ENCODE measurements at regions not wholly inside any gene's neighbourhood (a gene's known extent, or its start where the extent isn't known, plus 50 kb on each side); places are given as distances from the start of the nearest gene placed in this dataset.

- TF ChIP-seq EZH2 (IDR thresholded peaks at IDR 0.05; ENCODE audit: borderline replicate concordance, low read length) (no peak), CTCF (IDR thresholded peaks at IDR 0.05; ENCODE audit: low read length) (no peak)
- no peak overlapping the region for H3K4me2 ChIP-seq (ENCODE audit: low read length)
- no peaks in the 10 kb centered on the region for H3K9me2 ChIP-seq (ENCODE audit: low read depth, low read length)
- no peak overlapping the region for H3K9ac ChIP-seq (ENCODE audit: low read length)
- no peak overlapping the region for H3K27ac ChIP-seq (ENCODE audit: low read depth, low read length, poor library complexity, severe bottlenecking)
- no peak overlapping the region for H3K4me3 ChIP-seq (ENCODE audit: low read depth, low read length, poor library complexity, severe bottlenecking)
- H3K27me3 ChIP-seq (ENCODE audit: insufficient read depth, low read length), result no peaks in the 10 kb centered on the region
- no peaks in the 10 kb centered on the region for H4K20me1 ChIP-seq (ENCODE audit: insufficient read depth, low read length)
- no peaks in the 10 kb centered on the region for H3K4me1 ChIP-seq (ENCODE audit: insufficient read depth, low read length, severe bottlenecking)
- H3F3A ChIP-seq (ENCODE audit: insufficient read depth, low read length), result no peaks in the 10 kb centered on the region
- no peaks in the 10 kb centered on the region for H3K36me3 ChIP-seq (ENCODE audit: insufficient read depth, low read length)
- H2AFZ ChIP-seq (ENCODE audit: low read length), result no peak overlapping the region
- no peaks in the 10 kb centered on the region for H3K79me2 ChIP-seq (ENCODE audit: insufficient read depth, low read length)
- no peaks in the 10 kb centered on the region for H3K9me3 ChIP-seq (ENCODE audit: low read length)
Measured at GRCh38 chr12:125696054-125696453, 630.8 kb downstream of the AACS start.

GRCh38 chr12:125704803-125705202 lies 639.6 kb downstream of the AACS start:
- no peak for TF ChIP-seq EZH2 (IDR thresholded peaks at IDR 0.05; ENCODE audit: borderline replicate concordance, low read length)
- TF ChIP-seq CTCF (IDR thresholded peaks at IDR 0.05; ENCODE audit: low read length), result no peak
- H3K9me3 ChIP-seq (ENCODE audit: low read length), result no peaks in the 10 kb centered on the region
- no peak overlapping the region for H2AFZ ChIP-seq (ENCODE audit: low read length)
- H4K20me1 ChIP-seq (ENCODE audit: insufficient read depth, low read length), result no peaks in the 10 kb centered on the region
- H3F3A ChIP-seq (ENCODE audit: insufficient read depth, low read length), result no peaks in the 10 kb centered on the region
- no peak overlapping the region for H3K4me3 ChIP-seq (ENCODE audit: low read depth, low read length, poor library complexity, severe bottlenecking)
- no peaks in the 10 kb centered on the region for H3K9me2 ChIP-seq (ENCODE audit: low read depth, low read length)
- H3K27ac ChIP-seq (ENCODE audit: low read depth, low read length, poor library complexity, severe bottlenecking), result no peak overlapping the region
- no peaks in the 10 kb centered on the region for H3K27me3 ChIP-seq (ENCODE audit: insufficient read depth, low read length)
- H3K4me2 ChIP-seq (ENCODE audit: low read length), result no peak overlapping the region
- no peak overlapping the region for H3K9ac ChIP-seq (ENCODE audit: low read length)
- no peaks in the 10 kb centered on the region for H3K4me1 ChIP-seq (ENCODE audit: insufficient read depth, low read length, severe bottlenecking)
- no peaks in the 10 kb centered on the region for H3K36me3 ChIP-seq (ENCODE audit: insufficient read depth, low read length)
- H3K79me2 ChIP-seq (ENCODE audit: insufficient read depth, low read length), result no peaks in the 10 kb centered on the region

- H2AFZ ChIP-seq (ENCODE audit: low read length), result no peak overlapping the region
- H4K20me1 ChIP-seq (ENCODE audit: insufficient read depth, low read length), result no peaks in the 10 kb centered on the region
- no peak overlapping the region for H3K9ac ChIP-seq (ENCODE audit: low read length)
- no peak overlapping the region for H3K4me2 ChIP-seq (ENCODE audit: low read length)
- H3K79me2 ChIP-seq (ENCODE audit: insufficient read depth, low read length), result no peaks in the 10 kb centered on the region
- no peaks in the 10 kb centered on the region for H3K9me3 ChIP-seq (ENCODE audit: low read length)
- no peak overlapping the region for H3K4me3 ChIP-seq (ENCODE audit: low read depth, low read length, poor library complexity, severe bottlenecking)
- no peaks in the 10 kb centered on the region for H3K4me1 ChIP-seq (ENCODE audit: insufficient read depth, low read length, severe bottlenecking)
- no peaks in the 10 kb centered on the region for H3F3A ChIP-seq (ENCODE audit: insufficient read depth, low read length)
- H3K27me3 ChIP-seq (ENCODE audit: insufficient read depth, low read length), result no peaks in the 10 kb centered on the region
- no peaks in the 10 kb centered on the region for H3K36me3 ChIP-seq (ENCODE audit: insufficient read depth, low read length)
- TF ChIP-seq EZH2 (IDR thresholded peaks at IDR 0.05; ENCODE audit: borderline replicate concordance, low read length), result no peak
- TF ChIP-seq CTCF (IDR thresholded peaks at IDR 0.05; ENCODE audit: low read length), result no peak
- H3K9me2 ChIP-seq (ENCODE audit: low read depth, low read length), result no peaks in the 10 kb centered on the region
- no peak overlapping the region for H3K27ac ChIP-seq (ENCODE audit: low read depth, low read length, poor library complexity, severe bottlenecking)
Measured at GRCh38 chr12:125720961-125721360, 655.7 kb downstream of the AACS start.
